PFSK-1 (cell line): ENCODE measurements at regions not wholly inside any gene's neighbourhood (a gene's known extent, or its start where the extent isn't known, plus 50 kb on each side); places are given as distances from the start of the nearest gene placed in this dataset.

ENCODE experiments used
- FOXP2 ChIP-seq: optimal IDR thresholded peaks from 2 replicates; pipeline ENCODE3; 2011; ENCODE audit warnings: borderline replicate concordance, control low read depth, inconsistent platforms; ENCODE audit not compliant: insufficient read depth; ENCODE audit errors: extremely low read length, extremely low read depth
- POLR2AphosphoS5 ChIP-seq: IDR thresholded peaks from 2 replicates; pipeline ENCODE4 v1.6.1; 2012; ENCODE audit warnings: low read depth, mild to moderate bottlenecking, control low read depth, low read length, moderate library complexity
- SIN3A ChIP-seq: IDR thresholded peaks from 2 replicates; pipeline ENCODE4 v1.6.1; 2012; ENCODE audit warnings: mild to moderate bottlenecking, low read length, moderate library complexity, borderline replicate concordance; ENCODE audit not compliant: insufficient read depth
- TAF1 ChIP-seq: IDR thresholded peaks from 2 replicates; pipeline ENCODE4 v1.6.1; 2012; ENCODE audit warnings: low read length, control low read depth, borderline replicate concordance; ENCODE audit not compliant: insufficient read depth
- TF ChIP-seq, protein P1 (sequence below), 2 experiments: IDR thresholded peaks; 2 replicates each; pipeline versions ENCODE4 v1.6.1 to v1.8.0; 2011 to 2012; ENCODE audit warnings: low read depth in 2 of 2, low read length in 2 of 2, control low read depth in 1 of 2, inconsistent platforms in 1 of 2, mild to moderate bottlenecking in 1 of 2, moderate library complexity in 1 of 2; ENCODE audit not compliant: insufficient read depth in 1 of 2

DNA sequence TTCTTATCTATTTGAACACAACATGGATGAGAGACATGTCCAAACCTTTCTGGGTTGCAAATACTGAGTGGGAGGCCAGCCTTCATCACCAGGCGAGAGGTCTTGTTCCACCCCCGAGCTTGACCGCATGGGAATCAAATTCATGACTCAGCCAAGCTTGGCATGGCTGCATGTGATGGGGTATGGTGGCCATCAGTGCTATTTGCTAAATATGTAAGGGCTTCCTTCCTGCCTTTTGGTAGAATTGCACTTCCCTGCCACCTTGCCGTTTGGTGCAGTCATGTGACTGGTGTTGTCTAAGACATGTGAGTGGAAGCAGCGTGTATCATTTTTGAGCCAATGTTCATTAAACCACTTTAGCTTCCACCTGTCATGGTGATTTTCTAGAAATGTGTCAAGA is 508.9 kb upstream of the SULF2 start:
- no peak for TF ChIP-seq POLR2AphosphoS5

DNA sequence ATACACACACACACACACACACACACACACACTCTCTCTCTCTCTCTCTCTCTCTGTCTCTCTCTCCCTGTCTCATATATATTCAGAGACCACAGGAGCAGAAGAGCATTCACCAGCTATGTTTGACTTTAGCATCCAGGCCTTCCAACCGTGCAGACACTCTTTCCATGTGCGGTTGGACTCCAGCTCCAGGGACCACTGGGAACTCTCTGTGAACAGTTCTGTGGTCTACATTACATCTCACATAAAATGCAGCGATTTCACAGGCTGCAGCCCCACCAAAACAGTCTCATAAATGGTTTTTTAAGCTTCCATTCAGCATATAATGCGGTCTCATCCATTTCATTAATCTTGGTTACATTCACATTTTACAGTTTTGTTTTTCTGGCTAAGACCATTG is 508.4 kb upstream of the SULF2 start:
- TF ChIP-seq TAF1 = no peak

- no peak for TF ChIP-seq FOXP2
Observed at GRCh38 chr20:48292806-48293205, 507.5 kb upstream of the SULF2 start.

DNA sequence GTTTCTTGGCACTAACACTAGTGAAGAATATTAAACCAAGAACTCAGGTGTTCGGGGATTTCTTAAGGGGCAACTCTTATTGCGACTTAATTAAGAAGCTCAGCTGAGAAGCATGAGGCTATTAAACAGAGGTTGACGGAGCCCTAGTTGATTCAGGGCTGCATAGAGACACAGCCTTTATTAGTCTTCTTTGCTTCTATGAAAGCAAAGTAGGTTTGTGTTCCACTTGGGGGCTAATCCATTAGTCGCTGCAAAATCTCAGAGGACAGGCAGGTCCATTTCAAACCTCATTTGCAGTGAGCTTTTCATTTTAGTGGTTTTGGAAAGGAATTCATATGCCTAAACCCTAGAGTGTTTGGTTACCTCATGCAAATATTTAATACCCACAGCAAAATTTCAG is 506.6 kb upstream of the SULF2 start:
- TF ChIP-seq, protein P1, sequence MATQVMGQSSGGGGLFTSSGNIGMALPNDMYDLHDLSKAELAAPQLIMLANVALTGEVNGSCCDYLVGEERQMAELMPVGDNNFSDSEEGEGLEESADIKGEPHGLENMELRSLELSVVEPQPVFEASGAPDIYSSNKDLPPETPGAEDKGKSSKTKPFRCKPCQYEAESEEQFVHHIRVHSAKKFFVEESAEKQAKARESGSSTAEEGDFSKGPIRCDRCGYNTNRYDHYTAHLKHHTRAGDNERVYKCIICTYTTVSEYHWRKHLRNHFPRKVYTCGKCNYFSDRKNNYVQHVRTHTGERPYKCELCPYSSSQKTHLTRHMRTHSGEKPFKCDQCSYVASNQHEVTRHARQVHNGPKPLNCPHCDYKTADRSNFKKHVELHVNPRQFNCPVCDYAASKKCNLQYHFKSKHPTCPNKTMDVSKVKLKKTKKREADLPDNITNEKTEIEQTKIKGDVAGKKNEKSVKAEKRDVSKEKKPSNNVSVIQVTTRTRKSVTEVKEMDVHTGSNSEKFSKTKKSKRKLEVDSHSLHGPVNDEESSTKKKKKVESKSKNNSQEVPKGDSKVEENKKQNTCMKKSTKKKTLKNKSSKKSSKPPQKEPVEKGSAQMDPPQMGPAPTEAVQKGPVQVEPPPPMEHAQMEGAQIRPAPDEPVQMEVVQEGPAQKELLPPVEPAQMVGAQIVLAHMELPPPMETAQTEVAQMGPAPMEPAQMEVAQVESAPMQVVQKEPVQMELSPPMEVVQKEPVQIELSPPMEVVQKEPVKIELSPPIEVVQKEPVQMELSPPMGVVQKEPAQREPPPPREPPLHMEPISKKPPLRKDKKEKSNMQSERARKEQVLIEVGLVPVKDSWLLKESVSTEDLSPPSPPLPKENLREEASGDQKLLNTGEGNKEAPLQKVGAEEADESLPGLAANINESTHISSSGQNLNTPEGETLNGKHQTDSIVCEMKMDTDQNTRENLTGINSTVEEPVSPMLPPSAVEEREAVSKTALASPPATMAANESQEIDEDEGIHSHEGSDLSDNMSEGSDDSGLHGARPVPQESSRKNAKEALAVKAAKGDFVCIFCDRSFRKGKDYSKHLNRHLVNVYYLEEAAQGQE (IDR thresholded peaks at IDR 0.05; ENCODE audit: insufficient read depth in 1 of 2, low read depth in 2 of 2, low read length in 2 of 2) = no peak
- no peak for TF ChIP-seq FOXP2
- TF ChIP-seq POLR2AphosphoS5 = no peak
- TF ChIP-seq SIN3A = no peak
- TF ChIP-seq TAF1 = no peak

DNA sequence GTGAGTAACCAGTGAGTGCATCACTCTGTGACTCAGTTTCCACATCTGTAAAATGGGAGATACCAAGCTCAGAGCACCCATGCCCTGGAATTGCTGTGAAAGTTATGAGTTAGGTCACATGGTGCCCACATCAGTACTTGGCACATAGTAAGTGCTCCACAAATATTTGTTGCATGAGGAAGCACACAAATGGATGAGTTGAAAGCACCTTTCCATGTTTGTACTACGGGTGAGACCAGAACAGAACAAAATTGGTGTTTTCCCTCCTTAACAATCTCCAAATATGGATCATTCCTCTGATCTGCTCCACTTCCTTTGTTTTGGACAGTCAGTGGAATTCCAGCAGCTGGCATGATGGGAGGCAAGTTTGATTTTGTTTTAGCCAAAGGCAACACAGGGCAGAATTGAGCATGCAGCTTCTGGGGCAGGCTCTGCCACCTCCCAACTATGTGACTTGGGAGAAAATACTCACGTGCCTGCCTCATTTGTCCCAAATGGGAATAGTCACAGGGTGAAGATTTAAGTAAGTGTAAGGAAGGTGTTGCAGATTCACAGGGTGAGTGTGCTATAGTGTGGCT is 503.7 kb upstream of the SULF2 start:
- TF ChIP-seq, protein P1 (IDR thresholded peaks at IDR 0.05; ENCODE audit: insufficient read depth in 1 of 2, low read depth in 2 of 2, low read length in 2 of 2) = no peak
- TF ChIP-seq TAF1 (no peak), POLR2AphosphoS5 (no peak), FOXP2 (no peak), SIN3A (no peak)

GRCh38 chr20:48287552-48288170 is 502.4 kb upstream of the SULF2 start:
- no peak for TF ChIP-seq POLR2AphosphoS5

- TF ChIP-seq, protein P1 (IDR thresholded peaks at IDR 0.05; ENCODE audit: insufficient read depth in 1 of 2, low read depth in 2 of 2, low read length in 2 of 2) = no peak
- TF ChIP-seq POLR2AphosphoS5 = no peak
- TF ChIP-seq TAF1 = no peak
Observed at GRCh38 chr20:48287021-48287494, 501.8 kb upstream of the SULF2 start.
